PC-3 (cell line): ENCODE measurements at regions not wholly inside any gene's neighbourhood (a gene's known extent, or its start where the extent isn't known, plus 50 kb on each side); places are given as distances from the start of the nearest gene placed in this dataset.
A peak's percentile ranks its signal among the peaks of the same experiment; 100 is the strongest.

Experiments
- ATAC-seq: fragments of 200-7000 bp; cut with Tn5 transposase; 2 replicates; pipeline ENCODE4 v1.9.1; 2020; ENCODE audit warnings: mild to moderate bottlenecking, moderate library complexity
- BruUV-seq: library from RNA; stranded (reverse); fragments of 400-500 nt; replicated peaks from 2 replicates; lab custom pipeline; 2021; lab: Mats Ljungman, UMichigan
- CTCF ChIA-PET: fragments of 300-600 bp; sonication (Branson Sonifier 250); formaldehyde crosslinking; loops from one replicate; lab custom pipeline; 2022; ENCODE audit warnings: antibody characterized with exemption; lab: Charles Lee
- POLR2A ChIA-PET: fragments of 300-600 bp; sonication (Branson Sonifier 250); formaldehyde crosslinking; loops from one replicate; lab custom pipeline; 2022; ENCODE audit warnings: antibody characterized with exemption; ENCODE audit not compliant: unreplicated experiment; lab: Charles Lee
- DNase-seq: peaks from one replicate; pipeline ENCODE4 v3.0.0-alpha.2; 2015
- H2AFZ ChIP-seq: fragments of 300-600 bp; sonication (generic); 2 replicates; pipeline ENCODE4 v1.6.0; 2016; ENCODE audit warnings: antibody characterized with exemption, low read length
- H3F3A ChIP-seq: fragments of 300-600 bp; sonication (generic); one replicate; pipeline ENCODE4 v1.6.0; 2017; ENCODE audit warnings: antibody characterized with exemption, low read length, control low read depth, mild to moderate bottlenecking; ENCODE audit not compliant: unreplicated experiment
- H3K27ac ChIP-seq: fragments of 300-600 bp; sonication (generic); 2 replicates; pipeline ENCODE4 v1.5.1; 2016; ENCODE audit warnings: mild to moderate bottlenecking, low read length
- H3K27me3 ChIP-seq: fragments of 300-600 bp; sonication (generic); 2 replicates; pipeline ENCODE4 v1.6.1; 2016; ENCODE audit warnings: low read length, mixed read lengths
- H3K36me3 ChIP-seq: fragments of 300-600 bp; sonication (generic); 2 replicates; pipeline ENCODE4 v1.6.1; 2016; ENCODE audit warnings: low read depth, mixed run types, low read length, mixed read lengths
- H3K4me1 ChIP-seq: fragments of 300-600 bp; sonication (generic); 2 replicates; pipeline ENCODE4 v1.5.1; 2016; ENCODE audit warnings: low read length; ENCODE audit not compliant: insufficient read depth
- H3K4me2 ChIP-seq: fragments of 300-600 bp; sonication (generic); 2 replicates; pipeline ENCODE4 v1.6.0; 2016; ENCODE audit warnings: low read length
- H3K4me3 ChIP-seq: fragments of 300-600 bp; sonication (generic); 2 replicates; pipeline ENCODE4 v1.5.1; 2016; ENCODE audit warnings: mild to moderate bottlenecking, low read length, mixed read lengths
- H3K79me2 ChIP-seq: fragments of 300-600 bp; sonication (generic); 2 replicates; pipeline ENCODE4 v1.6.1; 2017; ENCODE audit warnings: low read length, mixed read lengths
- H3K9ac ChIP-seq: fragments of 300-600 bp; sonication (generic); 2 replicates; pipeline ENCODE4 v1.6.0; 2016; ENCODE audit warnings: mild to moderate bottlenecking, low read length
- H3K9me2 ChIP-seq: fragments of 300-600 bp; sonication (generic); replicated peaks from 2 replicates; pipeline ENCODE4 v1.6.1; 2016; ENCODE audit warnings: mixed run types, low read length, mixed read lengths
- H3K9me3 ChIP-seq: fragments of 300-600 bp; sonication (generic); 2 replicates; pipeline ENCODE4 v1.6.1; 2016; ENCODE audit warnings: low read length, mixed read lengths
- H4K20me1 ChIP-seq: fragments of 300-600 bp; sonication (generic); 2 replicates; pipeline ENCODE4 v1.6.1; 2016; ENCODE audit warnings: low read length, mixed read lengths
- EZH2 ChIP-seq: fragments of 300-600 bp; sonication (generic); IDR thresholded peaks from one replicate; pipeline ENCODE4 v1.6.1; 2017; ENCODE audit warnings: antibody characterized with exemption, mild to moderate bottlenecking, low read length; ENCODE audit not compliant: unreplicated experiment
- EZH2phosphoT487 ChIP-seq: fragments of 300-600 bp; sonication (generic); IDR thresholded peaks from 2 replicates; pipeline ENCODE4 v1.6.1; 2018; ENCODE audit warnings: mild to moderate bottlenecking, antibody characterized with exemption, low read length, borderline replicate concordance
- intact Hi-C: fragments of 100-400 bp; cut with micrococcal nuclease; formaldehyde crosslinking; loops from 2 replicates; pipeline ENCODE4 v1.9.0; 2023
- TF ChIP-seq, protein P1 (sequence below): fragments of 300-600 bp; sonication (generic); conservative IDR thresholded peaks from 2 replicates; pipeline ENCODE4 v1.5.1; 2017; ENCODE audit warnings: antibody characterized with exemption, low read depth, mild to moderate bottlenecking, low read length

DNA sequence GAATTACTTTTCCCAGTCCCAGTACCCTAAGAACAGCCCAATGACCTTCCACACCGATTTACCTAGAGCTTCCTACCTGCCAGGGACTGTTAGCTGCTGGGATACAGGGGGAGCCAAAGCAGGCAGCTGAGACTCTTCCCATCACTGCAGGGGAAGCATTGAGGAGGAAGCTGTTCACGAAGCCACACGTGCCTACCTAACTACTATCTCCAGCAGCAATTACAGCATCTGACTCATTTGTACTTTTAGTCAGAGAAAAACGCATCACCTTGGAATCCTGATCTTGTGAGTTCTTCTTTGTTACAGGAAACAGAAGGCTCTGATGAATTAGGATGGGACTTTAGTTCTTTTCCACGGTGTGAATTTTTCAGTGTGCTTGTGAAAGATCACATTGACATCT, 113.7 kb upstream of the DHX40 start:
- ATAC-seq (peak; percentile 72), DNase-seq (peak; percentile 68)
- Histone ChIP-seq H3K36me3 (no peaks in the 10 kb centered on the region), H3F3A (no peaks in the 10 kb centered on the region), H3K9me2 (no peaks in the 10 kb centered on the region), H3K4me2 (no peak overlapping the region), H3K4me3 (no peak overlapping the region), H3K27ac (no peak overlapping the region), H3K27me3 (no peaks in the 10 kb centered on the region), H3K9ac (no peak overlapping the region), H2AFZ (no peak overlapping the region), H3K79me2 (no peaks in the 10 kb centered on the region), H3K4me1 (peaks cover 8% of the 10 kb centered on the region; the same call in 1 of the 2 replicates), H3K9me3 (no peaks in the 10 kb centered on the region), H4K20me1 (no peaks in the 10 kb centered on the region)
- CTCF ChIA-PET, result no interaction called here
- BruUV-seq, result no TSS peak
- no peak for TF ChIP-seq EZH2
- TF ChIP-seq EZH2phosphoT487, result no peak
- TF ChIP-seq, protein P1, sequence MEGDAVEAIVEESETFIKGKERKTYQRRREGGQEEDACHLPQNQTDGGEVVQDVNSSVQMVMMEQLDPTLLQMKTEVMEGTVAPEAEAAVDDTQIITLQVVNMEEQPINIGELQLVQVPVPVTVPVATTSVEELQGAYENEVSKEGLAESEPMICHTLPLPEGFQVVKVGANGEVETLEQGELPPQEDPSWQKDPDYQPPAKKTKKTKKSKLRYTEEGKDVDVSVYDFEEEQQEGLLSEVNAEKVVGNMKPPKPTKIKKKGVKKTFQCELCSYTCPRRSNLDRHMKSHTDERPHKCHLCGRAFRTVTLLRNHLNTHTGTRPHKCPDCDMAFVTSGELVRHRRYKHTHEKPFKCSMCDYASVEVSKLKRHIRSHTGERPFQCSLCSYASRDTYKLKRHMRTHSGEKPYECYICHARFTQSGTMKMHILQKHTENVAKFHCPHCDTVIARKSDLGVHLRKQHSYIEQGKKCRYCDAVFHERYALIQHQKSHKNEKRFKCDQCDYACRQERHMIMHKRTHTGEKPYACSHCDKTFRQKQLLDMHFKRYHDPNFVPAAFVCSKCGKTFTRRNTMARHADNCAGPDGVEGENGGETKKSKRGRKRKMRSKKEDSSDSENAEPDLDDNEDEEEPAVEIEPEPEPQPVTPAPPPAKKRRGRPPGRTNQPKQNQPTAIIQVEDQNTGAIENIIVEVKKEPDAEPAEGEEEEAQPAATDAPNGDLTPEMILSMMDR, result no peak
- POLR2A ChIA-PET, result no interaction called here
- intact Hi-C loops, result no loop called here

GRCh38 chr17:59454633-59455105, 110.7 kb upstream of the DHX40 start:
- Histone ChIP-seq H3K9me3 (no peaks in the 10 kb centered on the region), H3K4me1 (peaks cover 8% of the 10 kb centered on the region; the same call in 1 of the 2 replicates), H3K36me3 (no peaks in the 10 kb centered on the region), H3K4me3 (no peak overlapping the region), H3K9me2 (no peaks in the 10 kb centered on the region), H3K27me3 (no peaks in the 10 kb centered on the region), H3K79me2 (no peaks in the 10 kb centered on the region), H2AFZ (no peak overlapping the region), H3K9ac (no peak overlapping the region), H3F3A (no peaks in the 10 kb centered on the region), H3K27ac (no peak overlapping the region), H4K20me1 (no peaks in the 10 kb centered on the region), H3K4me2 (0 out of 2 replicates have a peak overlapping the region, but pooled peaks have one; percentile 20)
- ATAC-seq (peak; percentile 67), DNase-seq (peak; percentile 35)
- POLR2A ChIA-PET, result no interaction called here
- TF ChIP-seq, protein P1, result no peak
- TF ChIP-seq EZH2, result no peak
- no peak for TF ChIP-seq EZH2phosphoT487
- intact Hi-C loops, result no loop called here
- no TSS peak for BruUV-seq
- CTCF ChIA-PET, result no interaction called here

GRCh38 chr17:59456428-59456827, 109.0 kb upstream of the DHX40 start:
- TF ChIP-seq EZH2phosphoT487 (no peak), EZH2 (no peak)
- TF ChIP-seq, protein P1, result no peak
- Histone ChIP-seq H3K79me2 (no peaks in the 10 kb centered on the region), H3K36me3 (no peaks in the 10 kb centered on the region), H3K9ac (no peak overlapping the region), H3F3A (no peaks in the 10 kb centered on the region), H3K4me1 (peaks cover 8% of the 10 kb centered on the region; the same call in 1 of the 2 replicates), H3K9me3 (no peaks in the 10 kb centered on the region), H3K4me2 (no peak overlapping the region), H3K9me2 (no peaks in the 10 kb centered on the region), H3K27ac (no peak overlapping the region), H3K4me3 (no peak overlapping the region), H2AFZ (no peak overlapping the region), H3K27me3 (no peaks in the 10 kb centered on the region), H4K20me1 (no peaks in the 10 kb centered on the region)
- ATAC-seq (no peak), DNase-seq (no peak)
- intact Hi-C loops, result no loop called here
- no TSS peak for BruUV-seq
- ChIA-PET CTCF (no interaction called here), POLR2A (no interaction called here)
